NCI-H1436 (cell line): ENCODE measurements at regions not wholly inside any gene's neighbourhood (a gene's known extent, or its start where the extent isn't known, plus 50 kb on each side); places are given as distances from the start of the nearest gene placed in this dataset.
"Not testable (repeated sequence)": the region's sequence is repeated elsewhere in the genome, so short reads cannot be mapped to it uniquely, and the experiment has no call there.

Experiments
- DNase-seq: peaks from one replicate; lab custom pipeline; 2025; lab: John Stamatoyannopoulos, UW

GRCh38 chr2:11877764-11878163, 131.3 kb downstream of the LPIN1 start:
- no peak for DNase-seq

GRCh38 chr2:11885253-11885652, 138.8 kb downstream of the LPIN1 start:
- not testable (repeated sequence) for DNase-seq

GRCh38 chr2:11886899-11887298, 140.5 kb downstream of the LPIN1 start:
- DNase-seq = not testable (repeated sequence)

DNA sequence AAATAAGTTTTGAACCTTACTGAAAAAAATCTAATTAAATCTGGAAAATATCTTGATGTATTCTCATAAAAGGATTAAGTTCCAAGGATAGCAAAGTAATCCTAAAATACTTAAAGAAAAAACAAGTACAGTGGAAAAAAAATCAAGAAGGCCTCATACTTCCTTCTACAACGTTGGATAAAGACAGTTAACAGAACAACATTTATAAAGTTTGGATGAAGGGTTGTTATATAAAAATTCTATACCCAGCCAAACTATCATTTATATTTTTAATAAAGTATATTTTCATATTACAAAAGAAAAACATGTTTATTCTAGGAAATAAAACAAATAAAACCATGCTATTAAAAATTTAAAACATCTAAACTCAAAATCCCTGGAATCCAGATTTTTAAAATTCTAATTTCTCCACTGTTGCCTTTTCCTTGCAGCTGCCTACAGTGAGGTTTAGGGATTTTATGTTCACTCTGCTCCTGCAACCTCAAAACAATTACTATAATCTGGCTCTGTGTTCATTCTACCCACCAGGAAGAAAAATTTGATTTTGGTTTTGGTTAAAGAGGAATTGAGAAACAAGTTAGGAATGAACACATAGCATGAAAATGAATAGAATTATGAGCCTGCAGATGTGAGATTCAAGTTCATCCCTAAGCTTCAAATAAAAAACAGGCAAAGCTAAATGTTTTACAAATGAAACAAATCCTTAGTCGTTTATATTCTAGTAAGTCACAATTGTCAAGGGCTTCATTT, 142.8 kb downstream of the LPIN1 start:
- no peak for DNase-seq

DNA sequence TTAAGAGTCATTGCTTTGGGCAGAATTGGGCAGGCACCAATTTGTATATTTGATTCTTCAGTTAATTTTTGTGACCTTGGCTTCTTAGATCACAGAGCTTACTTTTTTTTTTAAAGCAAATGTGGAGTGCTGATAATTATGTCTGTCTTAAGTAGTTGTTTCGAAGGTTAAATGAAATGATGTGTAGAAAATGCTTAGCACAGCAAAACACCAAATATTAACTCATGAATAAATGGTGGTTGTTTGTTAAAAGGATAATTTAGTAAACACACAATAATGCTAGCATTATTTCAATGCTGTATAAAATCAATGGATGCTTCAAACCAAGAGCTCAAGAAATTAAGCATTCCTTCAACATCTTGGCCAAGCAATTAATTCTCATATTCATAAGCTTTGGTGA, 143.4 kb downstream of the LPIN1 start:
- DNase-seq = no peak

DNA sequence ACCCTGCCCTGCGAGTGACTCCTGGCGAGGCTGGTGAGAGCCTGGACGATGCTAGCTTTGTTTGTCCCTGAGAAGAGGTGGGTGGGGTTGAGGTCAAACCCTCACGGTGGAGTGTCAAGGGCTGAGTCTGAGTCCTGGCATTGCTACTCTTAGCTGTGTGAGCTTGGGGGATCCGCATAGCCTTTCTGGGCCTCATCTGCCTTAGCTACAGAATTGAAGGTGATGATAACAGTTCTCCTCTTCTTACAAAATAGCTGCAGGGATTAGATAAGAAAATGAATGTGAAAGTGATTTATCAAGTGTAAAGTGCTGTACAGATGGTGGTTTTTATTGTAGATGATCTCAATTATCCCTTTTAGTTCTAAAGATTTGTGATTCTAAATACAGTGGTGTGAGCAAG, 144.6 kb downstream of the LPIN1 start:
- DNase-seq = no peak

DNA sequence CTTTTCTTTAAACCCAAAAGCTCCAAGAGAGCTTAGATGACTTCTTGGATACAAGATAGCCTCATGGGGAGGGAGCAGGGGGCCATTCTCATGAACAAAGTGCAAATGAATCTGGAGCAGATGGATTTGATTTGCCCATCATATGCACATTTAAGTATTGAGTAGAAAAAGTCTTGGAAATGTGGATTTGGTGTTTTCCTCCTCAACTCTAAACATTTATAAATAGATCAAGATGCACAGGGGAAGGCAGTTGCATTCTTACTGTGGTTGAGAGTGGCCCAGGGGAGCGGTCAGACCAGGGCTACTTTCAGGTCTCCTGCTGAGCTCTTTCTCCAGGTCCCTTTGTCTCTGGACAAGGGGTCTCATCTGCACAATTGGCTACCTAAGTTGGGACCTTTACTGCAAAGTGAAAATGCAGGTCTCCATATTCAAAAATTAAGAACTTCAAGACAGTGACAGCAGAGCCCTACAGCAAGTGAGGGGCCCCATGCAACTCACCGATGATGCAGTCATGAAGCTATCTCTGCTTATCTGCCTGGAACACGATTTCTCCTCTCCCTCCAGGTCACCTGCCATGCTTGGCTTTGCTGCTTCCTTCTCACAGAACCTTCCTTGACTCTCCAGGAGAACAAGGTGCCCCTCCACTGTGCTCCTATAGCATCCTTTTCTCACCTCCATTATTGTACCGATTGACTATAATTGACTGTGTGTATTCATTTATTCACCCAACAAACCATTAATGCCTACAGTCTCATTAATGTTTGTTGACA, 145.4 kb downstream of the LPIN1 start:
- DNase-seq = no peak

- DNase-seq = no peak
Measured at GRCh38 chr2:11896386-11896785, 150.0 kb downstream of the LPIN1 start.

- DNase-seq = no peak
Measured at GRCh38 chr2:11898576-11898975, 152.1 kb downstream of the LPIN1 start.

- no peak for DNase-seq
Measured at GRCh38 chr2:11899264-11899818, 152.9 kb downstream of the LPIN1 start.

DNA sequence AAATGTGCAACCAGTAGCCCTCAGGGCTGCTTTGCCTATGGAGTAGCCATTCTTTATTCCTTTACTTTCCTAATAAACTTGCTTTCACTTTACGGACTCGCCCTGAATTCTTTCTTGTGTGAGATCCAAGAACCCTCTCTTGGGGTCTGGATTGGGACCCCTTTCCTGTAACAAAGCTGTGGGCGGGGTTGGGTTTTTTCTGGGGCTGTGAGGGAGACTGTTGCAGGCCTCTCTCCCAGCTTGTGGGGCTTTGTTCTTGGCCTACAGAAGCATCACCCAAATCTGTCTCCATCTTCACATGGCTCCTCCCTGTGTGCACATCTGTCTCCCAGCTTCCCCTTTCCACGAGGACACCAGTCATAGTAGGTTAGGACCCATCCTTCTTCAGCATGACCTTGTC, 154.5 kb downstream of the LPIN1 start:
- not testable (repeated sequence) for DNase-seq

- no peak for DNase-seq
Measured at GRCh38 chr2:11901351-11902069, 155.1 kb downstream of the LPIN1 start.

DNA sequence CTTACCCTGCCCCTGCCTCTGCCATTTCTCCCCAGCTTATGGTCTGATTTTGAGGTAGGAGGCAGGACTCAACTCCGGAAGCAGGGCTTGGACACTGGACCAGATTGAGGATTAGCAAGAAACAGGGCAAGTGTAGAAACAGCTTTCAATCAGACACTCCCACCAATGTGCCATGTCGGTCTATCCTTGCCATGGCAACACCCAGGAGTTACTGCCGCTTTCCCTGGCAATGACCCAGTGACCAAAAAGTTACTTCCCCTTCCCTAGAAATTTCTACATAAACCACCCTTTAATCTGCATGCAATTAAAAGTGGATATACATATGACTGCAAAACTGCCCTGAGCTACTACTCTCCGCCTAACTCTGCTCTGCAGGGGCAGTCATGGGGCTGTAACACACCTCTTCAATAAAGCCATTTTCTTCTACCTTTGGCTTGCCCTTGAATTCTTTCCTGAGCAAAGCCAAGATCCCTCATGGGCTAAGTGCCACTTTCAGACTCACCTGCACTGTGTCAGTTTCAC, 156.7 kb downstream of the LPIN1 start:
- DNase-seq = no peak

DNA sequence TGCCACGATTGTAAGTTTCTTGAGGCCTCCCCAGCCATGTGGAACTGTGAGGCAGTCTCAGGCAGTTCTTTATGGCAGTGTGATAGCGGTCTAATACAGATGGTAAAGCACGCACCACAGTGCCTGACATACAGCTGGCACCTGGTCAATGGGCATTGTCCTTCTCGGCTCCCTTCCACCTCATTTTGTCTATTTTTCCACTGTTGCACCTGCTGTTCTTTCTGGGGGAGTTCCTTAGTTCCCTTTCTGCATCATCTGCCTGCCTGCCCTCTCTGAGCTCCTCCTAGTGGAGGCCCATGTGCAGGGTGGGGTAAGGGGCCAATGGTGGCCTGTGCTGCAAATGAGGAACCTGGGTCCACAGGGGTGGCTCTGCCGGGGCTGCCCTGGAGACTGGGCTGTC, 157.6 kb downstream of the LPIN1 start:
- no peak for DNase-seq

DNA sequence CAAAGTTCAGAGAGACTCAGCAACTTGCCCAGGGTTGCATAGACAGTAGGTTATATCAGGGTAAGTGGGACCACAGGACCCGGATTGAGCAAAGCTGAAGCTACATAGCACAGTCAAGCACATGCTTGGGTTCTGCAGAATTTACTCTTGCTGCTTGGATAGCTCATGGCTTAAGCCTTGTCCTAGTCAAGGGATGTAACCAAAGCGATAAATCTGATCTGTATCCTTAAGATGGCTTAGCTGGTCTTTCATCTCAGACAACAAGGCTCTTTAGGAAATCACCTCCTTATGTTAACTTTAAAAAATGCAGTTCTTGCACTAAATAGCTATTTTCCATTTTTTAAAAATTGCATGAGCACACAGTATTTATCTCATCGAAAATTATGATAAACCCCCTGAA, 158.5 kb downstream of the LPIN1 start:
- DNase-seq = no peak

DNA sequence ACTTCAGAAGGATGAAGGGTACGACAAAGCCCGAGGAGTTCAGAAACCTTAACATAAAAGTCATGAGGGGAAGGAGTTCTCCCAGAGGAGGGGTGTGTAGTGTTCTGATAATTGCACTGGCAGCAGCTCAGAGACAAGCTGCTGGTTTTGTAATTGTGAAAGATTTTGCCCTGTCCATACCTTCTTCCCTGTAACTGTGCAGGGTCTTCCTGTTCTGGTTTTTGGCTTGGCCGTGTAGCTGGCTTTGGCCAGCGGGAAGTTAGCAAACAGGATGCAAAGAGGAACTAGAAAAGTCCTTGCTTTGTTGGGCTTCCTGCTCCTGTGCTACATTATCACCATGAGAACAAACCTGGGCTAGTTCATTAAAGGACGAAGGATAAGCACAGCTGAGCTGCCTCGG, 160.8 kb downstream of the LPIN1 start:
- no peak for DNase-seq

DNA sequence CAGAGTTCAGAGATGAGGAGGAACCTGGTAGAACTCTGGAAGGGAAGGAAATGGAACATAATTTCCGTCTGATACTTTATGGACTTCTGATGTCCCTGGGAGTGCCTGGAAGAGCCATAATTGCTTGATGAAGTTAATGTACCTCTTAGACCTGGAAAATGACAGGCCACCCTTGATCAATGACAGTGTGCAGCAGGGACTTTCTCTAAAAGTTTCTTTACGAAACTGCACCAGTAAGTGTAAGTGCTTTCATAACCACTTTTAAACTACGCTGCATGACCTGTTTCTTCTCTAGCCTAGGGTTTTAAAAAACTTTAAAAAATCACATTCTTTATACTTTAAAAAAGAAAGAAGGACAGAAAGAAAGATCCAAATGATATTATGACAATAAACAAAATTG, 164.5 kb downstream of the LPIN1 start:
- DNase-seq = no peak

GRCh38 chr2:11912980-11913379, 166.5 kb downstream of the LPIN1 start:
- DNase-seq = no peak

GRCh38 chr2:11914455-11914854, 168.0 kb downstream of the LPIN1 start:
- no peak for DNase-seq

DNA sequence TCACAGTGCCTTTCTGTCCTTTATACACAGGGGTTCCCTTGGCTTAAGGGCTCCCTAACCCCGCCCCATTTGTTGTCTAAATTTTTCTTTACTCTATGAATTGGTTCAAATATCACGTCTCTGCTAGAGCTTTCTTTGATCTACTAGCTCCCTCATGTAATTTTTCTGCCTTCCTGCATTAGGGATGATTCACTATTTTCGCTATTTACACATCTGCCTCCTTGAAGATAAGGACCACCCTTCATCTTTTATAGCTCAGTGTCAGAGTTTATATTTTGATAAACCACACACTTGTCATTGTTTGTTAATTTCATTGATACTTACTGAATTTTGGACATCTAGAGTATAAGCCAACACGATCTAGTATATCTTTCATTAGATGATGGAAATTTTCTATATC, 169.2 kb downstream of the LPIN1 start:
- no peak for DNase-seq

- DNase-seq = no peak
Measured at GRCh38 chr2:11919953-11920352, 173.5 kb downstream of the LPIN1 start.

DNA sequence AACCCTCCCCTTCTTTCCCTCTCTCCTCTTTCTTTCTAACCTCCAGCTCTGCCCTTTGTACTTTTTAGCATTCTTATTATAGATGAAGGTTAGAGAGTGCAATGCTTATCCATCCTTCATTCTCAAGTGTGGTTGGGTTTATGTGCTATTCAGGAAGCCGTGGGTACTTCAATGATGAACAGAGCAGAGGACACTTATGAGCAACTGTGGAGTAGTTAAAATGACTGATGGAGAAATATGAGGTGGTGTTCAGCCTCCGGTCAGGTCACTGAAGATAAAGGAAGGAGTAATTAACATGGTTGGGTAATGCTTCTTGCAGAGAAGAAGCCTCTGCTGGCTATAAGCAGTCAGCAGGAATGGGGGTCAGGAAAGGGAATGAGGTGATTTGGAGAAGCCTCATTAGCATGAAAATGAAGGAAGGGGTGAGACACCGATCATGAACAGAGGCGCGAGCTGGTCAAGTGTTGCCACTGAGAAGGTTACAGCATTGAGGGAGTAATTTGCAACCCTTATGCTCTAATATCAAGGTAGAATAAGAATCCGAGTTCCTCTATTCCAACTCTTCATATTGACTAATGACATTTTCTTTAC, 174.7 kb downstream of the LPIN1 start:
- no peak for DNase-seq
